Panc1 (cell line): ENCODE measurements at regions not wholly inside any gene's neighbourhood (a gene's known extent, or its start where the extent isn't known, plus 50 kb on each side); places are given as distances from the start of the nearest gene placed in this dataset.

Experiments used
- ATAC-seq: fragments of 200-7000 bp; cut with Tn5 transposase; 2 replicates; pipeline ENCODE4 v1.9.1; 2020; ENCODE audit warnings: mild to moderate bottlenecking, moderate library complexity
- BruUV-seq: library from RNA; stranded (reverse); fragments of 400-500 nt; replicated peaks from 2 replicates; lab custom pipeline; 2021; lab: Mats Ljungman, UMichigan
- CTCF ChIA-PET: fragments of 300-600 bp; sonication (Branson Sonifier 250); formaldehyde crosslinking; loops from one replicate; lab custom pipeline; 2022; ENCODE audit warnings: antibody characterized with exemption; lab: Charles Lee
- POLR2A ChIA-PET: fragments of 300-600 bp; sonication (Branson Sonifier 250); formaldehyde crosslinking; loops from one replicate; lab custom pipeline; 2022; ENCODE audit warnings: antibody characterized with exemption; lab: Charles Lee
- DNase-seq: peaks from one replicate; pipeline ENCODE4 v3.0.0-alpha.2; 2010; ENCODE audit warnings: low read depth, low spot score
- H3K27ac ChIP-seq: 2 replicates; pipeline ENCODE4 v1.5.1; 2011; ENCODE audit warnings: mild to moderate bottlenecking, low read length, inconsistent platforms
- H3K27me3 ChIP-seq: fragments of 200-500 bp; sonication (Bioruptor generic); 2 replicates; pipeline ENCODE4 v1.6.0; 2014; ENCODE audit warnings: low read length, inconsistent platforms; ENCODE audit not compliant: control insufficient read depth, insufficient read depth
- H3K36me3 ChIP-seq: fragments of 200-500 bp; sonication (Bioruptor generic); 2 replicates; pipeline ENCODE4 v1.5.1; 2014; ENCODE audit warnings: inconsistent platforms, mild to moderate bottlenecking, low read length, moderate library complexity; ENCODE audit not compliant: control insufficient read depth, insufficient read depth
- H3K4me1 ChIP-seq: 2 replicates; pipeline ENCODE4 v1.5.1; 2011; ENCODE audit warnings: inconsistent platforms, mild to moderate bottlenecking, low read length, moderate library complexity; ENCODE audit not compliant: control insufficient read depth, insufficient read depth
- H3K4me3 ChIP-seq, 2 experiments: 2 replicates each; pipeline ENCODE4 v1.5.1; 2011 to 2012; ENCODE audit warnings: low read depth in 2 of 2, low read length in 2 of 2, mild to moderate bottlenecking in 2 of 2, inconsistent platforms in 1 of 2, moderate library complexity in 1 of 2
- H3K9me3 ChIP-seq: fragments of 200-500 bp; sonication (Bioruptor generic); 2 replicates; pipeline ENCODE4 v1.5.1; 2014; ENCODE audit warnings: low read depth, mild to moderate bottlenecking, inconsistent platforms, low read length, moderate library complexity; ENCODE audit not compliant: control insufficient read depth, insufficient read depth
- CTCF ChIP-seq: fragments of 450-650 bp; IDR thresholded peaks from 2 replicates; pipeline ENCODE4 v1.5.1; 2017; ENCODE audit warnings: mild to moderate bottlenecking
- POLR2AphosphoS5 ChIP-seq: IDR thresholded peaks from 2 replicates; pipeline ENCODE4 v1.6.1; 2012; ENCODE audit warnings: mild to moderate bottlenecking, low read depth, low read length, moderate library complexity
- REST ChIP-seq, 2 experiments: IDR thresholded peaks; 2 replicates each; pipeline ENCODE4 v1.6.1; 2011 to 2012; ENCODE audit warnings: low read depth in 2 of 2, control low read depth in 1 of 2, low read length in 1 of 2, mild to moderate bottlenecking in 1 of 2, moderate library complexity in 1 of 2; ENCODE audit not compliant: insufficient read depth in 1 of 2
- SIN3A ChIP-seq: IDR thresholded peaks from 2 replicates; pipeline ENCODE4 v1.6.1; 2012; ENCODE audit warnings: low read depth, mild to moderate bottlenecking, low read length, moderate library complexity, borderline replicate concordance; ENCODE audit not compliant: insufficient read depth
- TCF7L2 ChIP-seq: IDR thresholded peaks from 2 replicates; pipeline ENCODE4 v1.6.1; 2011; ENCODE audit warnings: mild to moderate bottlenecking, low read depth, low read length, inconsistent platforms
- in situ Hi-C: cut with HindIII; loops from 2 replicates; pipeline ENCODE4 v1.10.0; 2016; ENCODE audit warnings: low sequenced_read_pairs, low pct_unique_long_range_greater_than_20kb
- intact Hi-C: fragments of 100-400 bp; cut with micrococcal nuclease; formaldehyde crosslinking; loops from one replicate; pipeline ENCODE4 v1.10.0; 2022; ENCODE audit not compliant: unreplicated experiment

GRCh38 chr18:22783245-22783644, 149.9 kb upstream of the RBBP8 start:
- POLR2A ChIA-PET: no interaction called here
- BruUV-seq: no TSS peak
- Histone ChIP-seq H3K9me3 (no peaks in the 10 kb centered on the region), H3K4me3 (no peak overlapping the region), H3K27me3 (peaks cover 2% of the 10 kb centered on the region), H3K36me3 (no peaks in the 10 kb centered on the region), H3K27ac (no peak overlapping the region), H3K4me1 (no peaks in the 10 kb centered on the region)
- in situ Hi-C loops: no loop called here
- TF ChIP-seq CTCF (no peak), REST (IDR thresholded peaks at IDR 0.05; ENCODE audit: insufficient read depth in 1 of 2, low read depth in 2 of 2, low read length in 1 of 2) (no peak), TCF7L2 (no peak), POLR2AphosphoS5 (no peak), SIN3A (no peak)
- CTCF ChIA-PET: no interaction called here
- intact Hi-C loops: no loop called here
- ATAC-seq: no peak
- no peak for DNase-seq

- POLR2A ChIA-PET: no interaction called here
- no peak for TF ChIP-seq CTCF
- TF ChIP-seq POLR2AphosphoS5: no peak
- no peak for TF ChIP-seq TCF7L2
- no peak for TF ChIP-seq SIN3A
- TF ChIP-seq REST (IDR thresholded peaks at IDR 0.05; ENCODE audit: insufficient read depth in 1 of 2, low read depth in 2 of 2, low read length in 1 of 2): no peak
- no peak for ATAC-seq
These were observed 149.5 kb upstream of the RBBP8 start for GRCh38 chr18:22783662-22784076.

More at GRCh38 chr18:22783662-22784076, 149.5 kb upstream of the RBBP8 start:
- intact Hi-C loops: no loop called here
- Histone ChIP-seq H3K4me1 (no peaks in the 10 kb centered on the region), H3K9me3 (no peaks in the 10 kb centered on the region), H3K27me3 (peaks cover 2% of the 10 kb centered on the region), H3K36me3 (no peaks in the 10 kb centered on the region), H3K4me3 (no peak overlapping the region), H3K27ac (no peak overlapping the region)
- in situ Hi-C loops: no loop called here
- BruUV-seq: no TSS peak
- CTCF ChIA-PET: no interaction called here
- no peak for DNase-seq
